Kasumi-1 (cell line): ENCODE measurements at regions not wholly inside any gene's neighbourhood (a gene's known extent, or its start where the extent isn't known, plus 50 kb on each side); places are given as distances from the start of the nearest gene placed in this dataset.

Experiments
- DNase-seq, 2 experiments: peaks; one replicate each; lab custom pipeline; 2025; lab: John Stamatoyannopoulos, UW

GRCh38 chr7:142331941-142332340, 74.1 kb upstream of the PRSS58 start:
- DNase-seq: no peak

GRCh38 chr7:142329062-142329790, 71.4 kb upstream of the PRSS58 start:
- no peak for DNase-seq

GRCh38 chr7:142328551-142328950, 70.7 kb upstream of the PRSS58 start:
- no peak for DNase-seq

- DNase-seq: no peak
These were observed 70.0 kb upstream of the PRSS58 start for GRCh38 chr7:142327628-142328405.

GRCh38 chr7:142323706-142324105, 65.8 kb upstream of the PRSS58 start:
- peak; percentile 46 for DNase-seq

- no peak for DNase-seq
These were observed 63.5 kb upstream of the PRSS58 start for GRCh38 chr7:142321391-142321790.

GRCh38 chr7:142320883-142321282, 63.0 kb upstream of the PRSS58 start:
- DNase-seq: no peak

- DNase-seq: peak; percentile 21 to 62
These were observed 62.1 kb upstream of the PRSS58 start for GRCh38 chr7:142319970-142320369.

- no peak for DNase-seq
These were observed 56.4 kb upstream of the PRSS58 start for GRCh38 chr7:142314281-142314680.

GRCh38 chr7:142313528-142313927, 55.7 kb upstream of the PRSS58 start:
- DNase-seq: peak; percentile 72 to 83

- no peak for DNase-seq
These were observed 54.0 kb upstream of the PRSS58 start for GRCh38 chr7:142311876-142312275.

- no peak for DNase-seq
These were observed 51.1 kb upstream of the PRSS58 start for GRCh38 chr7:142308918-142309317.

- DNase-seq: no peak
These were observed 50.5 kb upstream of the PRSS58 start for GRCh38 chr7:142308326-142308725.
